ENCODE measurements at regions not wholly inside any gene's neighbourhood (a gene's known extent, or its start where the extent isn't known, plus 50 kb on each side); places are given as distances from the start of the nearest gene placed in this dataset.
"Not testable (repeated sequence)": the region's sequence is repeated elsewhere in the genome, so short reads cannot be mapped to it uniquely, and the experiment has no call there.

- H3K4me3 ChIP-seq (ENCODE audit: low read depth, poor library complexity, severe bottlenecking); intact Hi-C loops (cut with DNase I; ENCODE audit: low total_unique reads): not testable (repeated sequence)
- DNase-seq (ENCODE audit: low spot score in 2 of 2), result peak in 1 of 2 donors; percentile 79
- WGBS, 2 donors, result 86% methylated on average over 5 to 7 of the region's 8 CpGs
Measured at GRCh38 chr9:64370344-64370743, 914.7 kb downstream of the FOXD4L5 start.

GRCh38 chr9:64369644-64370043 lies 915.4 kb downstream of the FOXD4L5 start:
- intact Hi-C loops (cut with DNase I; ENCODE audit: low total_unique reads); H3K4me3 ChIP-seq (ENCODE audit: low read depth, poor library complexity, severe bottlenecking); DNase-seq (ENCODE audit: low spot score in 2 of 2): not testable (repeated sequence)
- no CpG with 5 or more reads among the region's 31 CpGs for WGBS, 2 donors

- 0% methylated on average over 1 of the region's 44 CpGs; no CpG with 5 or more reads in 1 of the 2 donors for WGBS, 2 donors
- H3K4me3 ChIP-seq (ENCODE audit: low read depth, poor library complexity, severe bottlenecking); intact Hi-C loops (cut with DNase I; ENCODE audit: low total_unique reads): not testable (repeated sequence)
- peak; percentile 61 to 91 for DNase-seq (ENCODE audit: low spot score in 2 of 2)
Measured at GRCh38 chr9:64369114-64369513, 915.9 kb downstream of the FOXD4L5 start.

GRCh38 chr9:64368644-64368942 lies 916.4 kb downstream of the FOXD4L5 start:
- DNase-seq (ENCODE audit: low spot score in 2 of 2); intact Hi-C loops (cut with DNase I; ENCODE audit: low total_unique reads); H3K4me3 ChIP-seq (ENCODE audit: low read depth, poor library complexity, severe bottlenecking): not testable (repeated sequence)
- WGBS, 2 donors, result 3% methylated on average over 7 of the region's 16 CpGs; no CpG with 5 or more reads in 1 of the 2 donors

GRCh38 chr9:64367826-64368643 lies 917.0 kb downstream of the FOXD4L5 start:
- DNase-seq (ENCODE audit: low spot score in 2 of 2), result not testable (repeated sequence)

More at GRCh38 chr9:64367826-64368643, 917.0 kb downstream of the FOXD4L5 start:
- intact Hi-C loops (cut with DNase I; ENCODE audit: low total_unique reads); H3K4me3 ChIP-seq (ENCODE audit: low read depth, poor library complexity, severe bottlenecking): not testable (repeated sequence)
- WGBS, 2 donors, result 56 to 87% methylated on average over 4 to 5 of the region's 47 CpGs
